ENCODE measurements at regions not wholly inside any gene's neighbourhood (a gene's known extent, or its start where the extent isn't known, plus 50 kb on each side); places are given as distances from the start of the nearest gene placed in this dataset.

- TF ChIP-seq BCLAF1 (IDR thresholded peaks at IDR 0.05) (no peak), PAX8 (IDR thresholded peaks at IDR 0.05) (no peak)
These were observed 285.6 kb downstream of the GRIN2B start (continued) for GRCh38 chr12:13695781-13696180.

GRCh38 chr12:13692332-13692731, 289.1 kb downstream of the GRIN2B start:
- Histone ChIP-seq H3K36me3 (ENCODE audit: control insufficient read depth in 2 of 2, insufficient read depth in 2 of 2, low read length in 1 of 2) (no peaks in the 10 kb centered on the region), H3K79me2 (ENCODE audit: control insufficient read depth, insufficient read depth, low read length) (no peaks in the 10 kb centered on the region), H3K4me2 (ENCODE audit: control insufficient read depth, insufficient read depth) (no peak overlapping the region), H3K9ac (ENCODE audit: control insufficient read depth, insufficient read depth, low read length) (no peak overlapping the region), H3K27ac (ENCODE audit: control insufficient read depth, insufficient read depth) (no peak overlapping the region), H3K9me3 (replicated peaks; ENCODE audit: control insufficient read depth, insufficient read depth, low read length) (no peaks in the 10 kb centered on the region), H4K20me1 (ENCODE audit: control insufficient read depth, insufficient read depth) (no peaks in the 10 kb centered on the region), H3K27me3 (replicated peaks in 1 of 2; ENCODE audit: control insufficient read depth in 2 of 2, insufficient read depth in 2 of 2, low read length in 1 of 2) (no peaks in the 10 kb centered on the region), H3K4me3 (no peak overlapping the region), H3K4me1 (ENCODE audit: control insufficient read depth, insufficient read depth, low read length) (no peaks in the 10 kb centered on the region), H2AFZ (ENCODE audit: control insufficient read depth, low read depth, low read length) (no peak overlapping the region)
- ChIA-PET RAD21 (ENCODE audit: unreplicated experiment) (no interaction called here), SMC1A (ENCODE audit: uncharacterized antibody, unreplicated experiment) (no interaction called here), CTCF (no interaction called here), POLR2A (interaction anchor here (0.7 kb wide), 1 partner anchor 202 kb away, joined by 5 read pairs; no protein-coding TSS in a partner anchor)
- in situ Hi-C loops (cut with MboI) (no loop called here), intact Hi-C loops (cut with micrococcal nuclease; ENCODE audit: unreplicated experiment) (no loop called here)
- WGBS (ENCODE audit: insufficient coverage, insufficient replicate concordance, low lambda C conversion rate, missing lambda C conversion rate): 11% methylated on average over 4 of the region's 4 CpGs
- no peak for FAIRE-seq
- no peak for DNase-seq (ENCODE audit: low read depth, low spot score)
- no TSS peak for BruUV-seq (replicated peaks)
- TF ChIP-seq RCOR1 (conservative IDR thresholded peaks at IDR 0.05; ENCODE audit: low read depth, low read length): no peak
- TF ChIP-seq SP1 (IDR thresholded peaks at IDR 0.05; ENCODE audit: low read depth, low read length): no peak
- no peak for TF ChIP-seq SRF (IDR thresholded peaks at IDR 0.05; ENCODE audit: low read depth in 2 of 2, low read length in 2 of 2)
- TF ChIP-seq CBX5 (IDR thresholded peaks at IDR 0.05; ENCODE audit: low read depth): no peak
- no peak for TF ChIP-seq IKZF2 (IDR thresholded peaks at IDR 0.05)
- TF ChIP-seq MEF2B (IDR thresholded peaks at IDR 0.05; ENCODE audit: partially characterized antibody, poor library complexity, severe bottlenecking): no peak
- no peak for TF ChIP-seq MTA3 (IDR thresholded peaks at IDR 0.05; ENCODE audit: borderline replicate concordance, low read length)
- TF ChIP-seq ZNF207 (IDR thresholded peaks at IDR 0.05; ENCODE audit: borderline replicate concordance): no peak
- no peak for TF ChIP-seq RAD51 (IDR thresholded peaks at IDR 0.05)
- no peak for TF ChIP-seq RBBP5 (conservative IDR thresholded peaks at IDR 0.05)
- no peak for TF ChIP-seq SUZ12 (IDR thresholded peaks at IDR 0.05; ENCODE audit: unreplicated experiment)
- TF ChIP-seq JUND (IDR thresholded peaks at IDR 0.05; ENCODE audit: low read depth, low read length): no peak
- TF ChIP-seq STAT1 (conservative IDR thresholded peaks at IDR 0.05): no peak
- TF ChIP-seq ZBTB4 (CRISPR knock-in tag; IDR thresholded peaks at IDR 0.05): no peak
- no peak for TF ChIP-seq RAD21 (IDR thresholded peaks at IDR 0.05; ENCODE audit: insufficient read depth, low read depth, low read length)
- no peak for TF ChIP-seq SREBF1 (IDR thresholded peaks at IDR 0.05; ENCODE audit: low read length)
- no peak for TF ChIP-seq FOXK2 (IDR thresholded peaks at IDR 0.05)
- no peak for TF ChIP-seq ZBED1 (IDR thresholded peaks at IDR 0.05; ENCODE audit: borderline replicate concordance)
- TF ChIP-seq TBL1XR1 (IDR thresholded peaks at IDR 0.05; ENCODE audit: low read depth, low read length): no peak
- ATAC-seq: no peak

Data from GM12878 (cell line).